ENCODE measurements at regions not wholly inside any gene's neighbourhood (a gene's known extent, or its start where the extent isn't known, plus 50 kb on each side); places are given as distances from the start of the nearest gene placed in this dataset.

DNA sequence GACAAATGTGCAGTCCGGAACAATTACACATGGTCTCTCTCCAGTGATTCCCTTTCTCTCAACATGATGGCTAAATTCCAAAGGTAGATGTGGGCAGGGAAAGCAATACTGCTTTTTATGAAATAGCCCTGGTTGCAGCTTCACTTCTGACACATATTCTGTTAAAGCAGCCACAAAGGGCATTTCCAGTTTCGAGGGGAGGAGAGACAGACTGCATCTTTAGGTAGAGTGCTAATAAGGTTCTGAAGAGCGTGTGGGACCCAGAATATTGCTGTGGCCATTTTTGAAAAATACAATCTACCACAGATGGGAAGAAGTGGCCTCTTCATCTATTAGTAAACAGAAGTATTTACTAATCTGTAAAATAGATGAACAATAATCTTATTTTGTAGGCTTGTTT lies 139.3 kb upstream of the PEX5L start:
- DNase-seq (ENCODE audit: extremely low read depth in 1 of 4, low spot score in 3 of 4) (no peak), ATAC-seq (no peak)
- in situ Hi-C loops (cut with MboI): no loop called here
- TF ChIP-seq ZBTB26 (CRISPR knock-in tag; IDR thresholded peaks at IDR 0.05) (no peak), SIN3B (IDR thresholded peaks at IDR 0.05; ENCODE audit: low read depth) (no peak), KDM1A (IDR thresholded peaks at IDR 0.05) (no peak), SRSF1 (IDR thresholded peaks at IDR 0.05; ENCODE audit: low read depth, low read length) (no peak), TBL1XR1 (IDR thresholded peaks at IDR 0.05; ENCODE audit: low read length in 2 of 2) (no peak), ZNF584 (CRISPR knock-in tag; IDR thresholded peaks at IDR 0.05; ENCODE audit: low read depth) (no peak), TCFL5 (CRISPR knock-in tag; conservative IDR thresholded peaks at IDR 0.05) (no peak), EWSR1 (IDR thresholded peaks at IDR 0.05; ENCODE audit: borderline replicate concordance, low read depth, partially characterized antibody) (no peak), E2F6 (IDR thresholded peaks at IDR 0.05; ENCODE audit: borderline replicate concordance in 1 of 2, extremely low read depth in 1 of 2, insufficient read depth in 1 of 2, insufficient read length in 1 of 2, low read depth in 1 of 2, low read length in 1 of 2, poor library complexity in 1 of 2, severe bottlenecking in 1 of 2) (no peak), GABPB2 (CRISPR knock-in tag; conservative IDR thresholded peaks at IDR 0.05) (no peak), ZNF184 (CRISPR knock-in tag; IDR thresholded peaks at IDR 0.05) (no peak), PHF21A (IDR thresholded peaks at IDR 0.05; ENCODE audit: borderline replicate concordance, low read depth) (no peak), ZNF143 (CRISPR knock-in tag; IDR thresholded peaks at IDR 0.05) (no peak), VEZF1 (CRISPR knock-in tag; IDR thresholded peaks at IDR 0.05) (no peak), FOXA3 (CRISPR knock-in tag; conservative IDR thresholded peaks at IDR 0.05 in 1 of 2, IDR thresholded peaks at IDR 0.05 in 1 of 2) (no peak), ZBTB8A (IDR thresholded peaks at IDR 0.05; ENCODE audit: partially characterized antibody) (no peak), RBM14 (IDR thresholded peaks at IDR 0.05; ENCODE audit: borderline replicate concordance, insufficient read depth, low read depth, low read length) (no peak)
- TF ChIP-seq, protein P1, sequence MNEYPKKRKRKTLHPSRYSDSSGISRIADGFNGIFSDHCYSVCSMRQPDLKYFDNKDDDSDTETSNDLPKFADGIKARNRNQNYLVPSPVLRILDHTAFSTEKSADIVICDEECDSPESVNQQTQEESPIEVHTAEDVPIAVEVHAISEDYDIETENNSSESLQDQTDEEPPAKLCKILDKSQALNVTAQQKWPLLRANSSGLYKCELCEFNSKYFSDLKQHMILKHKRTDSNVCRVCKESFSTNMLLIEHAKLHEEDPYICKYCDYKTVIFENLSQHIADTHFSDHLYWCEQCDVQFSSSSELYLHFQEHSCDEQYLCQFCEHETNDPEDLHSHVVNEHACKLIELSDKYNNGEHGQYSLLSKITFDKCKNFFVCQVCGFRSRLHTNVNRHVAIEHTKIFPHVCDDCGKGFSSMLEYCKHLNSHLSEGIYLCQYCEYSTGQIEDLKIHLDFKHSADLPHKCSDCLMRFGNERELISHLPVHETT (CRISPR knock-in tag; conservative IDR thresholded peaks at IDR 0.05 in 1 of 2, IDR thresholded peaks at IDR 0.05 in 1 of 2): no peak

More for the DNA sequence above, 139.3 kb upstream of the PEX5L start:
- Histone ChIP-seq H3K4me2 (ENCODE audit: insufficient read depth, low read length) (no peak overlapping the region), H4K20me1 (replicated peaks; ENCODE audit: control insufficient read depth, insufficient read depth, low read length) (no peaks in the 10 kb centered on the region), H2AFZ (ENCODE audit: low read depth, low read length) (no peak overlapping the region), H3K4me3 (no peak overlapping the region), H3K4me1 (replicated peaks in 1 of 2; ENCODE audit: control insufficient read depth in 2 of 2, insufficient read depth in 2 of 2, low read length in 2 of 2) (no peaks in the 10 kb centered on the region), H3K27ac (ENCODE audit: extremely low read depth, low read depth, low read length) (no peak overlapping the region), H3K27me3 (ENCODE audit: control insufficient read depth in 2 of 2, insufficient read depth in 2 of 2, low read length in 2 of 2) (no peaks in the 10 kb centered on the region), H3K79me2 (ENCODE audit: control insufficient read depth, insufficient read depth, low read length) (no peaks in the 10 kb centered on the region), H3K9me3 (replicated peaks; ENCODE audit: control insufficient read depth, insufficient read depth, low read depth, low read length) (no peaks in the 10 kb centered on the region), H3K9me1 (ENCODE audit: control insufficient read depth, insufficient read depth, low read length) (no peaks in the 10 kb centered on the region), H3K36me3 (ENCODE audit: control insufficient read depth, insufficient read depth, low read length) (no peaks in the 10 kb centered on the region), H3K9ac (ENCODE audit: insufficient read depth in 1 of 2, low read depth in 2 of 2, low read length in 2 of 2) (no peak overlapping the region)
- intact Hi-C loops (cut with micrococcal nuclease): no loop called here
- no TSS peak for BruUV-seq (replicated peaks)
- POLR2A ChIA-PET: no interaction called here
- no peak for FAIRE-seq
- 0% methylated on average over 3 of the region's 3 CpGs for WGBS (ENCODE audit: insufficient coverage, low coverage, missing lambda C conversion rate)
- CTCF ChIA-PET (ENCODE audit: low intra/inter-chr PET ratio): no interaction called here
